LoVo (cell line): ENCODE measurements at regions not wholly inside any gene's neighbourhood (a gene's known extent, or its start where the extent isn't known, plus 50 kb on each side); places are given as distances from the start of the nearest gene placed in this dataset.
A peak's percentile ranks its signal among the peaks of the same experiment; 100 is the strongest.

Experiments
- DNase-seq: peaks from one replicate; pipeline ENCODE4 v3.0.0-alpha.2; 2016; ENCODE audit warnings: low spot score

GRCh38 chr1:228897901-228898300 is 162.6 kb downstream of the RHOU start:
- no peak for DNase-seq

DNA sequence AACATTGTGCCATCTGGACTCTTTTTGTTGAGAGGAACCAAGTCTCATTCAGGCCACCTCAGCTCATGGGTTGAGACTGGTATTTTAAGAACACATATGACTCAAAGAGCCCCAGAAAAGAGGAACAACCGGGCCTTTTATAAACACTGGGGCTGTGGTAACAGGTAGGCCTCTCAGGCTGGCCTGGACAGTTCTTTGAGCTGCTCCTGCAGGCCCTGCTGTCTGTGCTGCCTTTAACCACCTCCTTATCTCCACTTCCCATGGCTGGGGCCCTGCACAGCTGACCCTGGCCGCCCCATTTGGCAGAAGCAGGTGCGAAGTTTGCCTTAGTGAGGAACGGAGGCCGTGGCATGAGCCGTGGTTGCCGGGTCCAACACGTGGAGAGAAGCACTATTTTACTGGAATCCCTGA is 163.3 kb downstream of the RHOU start:
- no peak for DNase-seq

DNA sequence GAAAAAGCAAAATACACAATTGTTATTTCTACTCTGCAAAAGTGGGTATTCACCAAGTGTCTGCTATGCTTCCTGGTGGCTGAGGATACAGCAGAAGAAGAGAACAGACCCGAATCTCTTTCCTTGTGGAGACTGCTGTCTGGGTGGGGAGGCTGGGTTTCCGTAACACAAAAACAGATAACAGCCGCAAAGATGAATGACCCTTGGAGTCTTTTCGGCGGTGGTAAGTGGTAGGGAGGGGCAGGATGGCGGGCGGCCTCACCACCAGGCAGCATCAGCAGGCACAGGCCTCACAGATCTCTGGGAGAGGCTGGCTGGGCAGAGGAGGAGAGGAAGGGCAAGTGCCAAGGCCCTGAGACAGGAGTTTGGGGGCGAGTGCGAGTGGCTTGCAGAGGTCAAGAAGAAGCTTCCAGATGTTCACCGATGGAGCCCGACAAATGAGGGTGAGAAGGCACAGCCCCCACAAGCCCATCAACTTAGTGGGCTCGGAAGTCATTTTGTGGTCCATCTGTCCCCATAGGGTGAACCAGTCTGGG is 164.2 kb downstream of the RHOU start:
- DNase-seq = no peak

DNA sequence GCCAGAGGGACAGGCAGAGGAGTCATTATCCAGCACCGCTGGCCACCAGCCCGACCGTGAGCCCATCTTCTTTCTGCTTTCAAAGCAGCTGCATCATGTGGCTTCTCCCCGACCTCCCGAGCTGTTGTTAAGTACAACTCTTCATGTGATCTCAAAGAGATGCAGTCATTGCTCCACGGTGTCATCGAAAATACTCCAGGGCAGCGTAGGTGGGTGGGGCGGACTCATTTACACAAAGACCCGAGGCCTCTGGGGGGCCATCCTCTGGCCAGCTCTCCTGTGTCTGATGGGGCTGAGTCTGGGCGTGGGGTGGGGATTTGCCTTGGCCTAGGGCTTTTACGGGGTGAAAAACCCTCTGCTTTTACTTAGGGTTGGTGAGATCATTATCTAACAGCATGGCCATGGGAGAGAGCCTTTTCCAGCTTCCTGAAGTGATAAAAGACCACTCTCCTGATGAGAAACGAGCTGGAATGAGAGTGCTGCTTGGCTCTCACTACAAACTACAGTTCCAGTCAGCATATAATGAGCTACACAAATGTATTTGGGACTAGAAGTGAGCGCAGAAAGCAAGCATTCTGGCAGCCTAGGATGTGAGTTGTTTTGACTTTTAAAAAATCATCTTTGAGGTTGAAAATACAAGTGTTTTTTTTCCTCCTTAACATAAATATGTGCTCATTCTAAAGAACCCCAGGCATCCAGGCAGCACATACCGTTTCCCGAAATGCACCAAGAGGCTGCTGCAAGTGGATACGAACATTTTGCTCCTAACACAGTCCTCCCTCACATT is 165.0 kb downstream of the RHOU start:
- no peak for DNase-seq

DNA sequence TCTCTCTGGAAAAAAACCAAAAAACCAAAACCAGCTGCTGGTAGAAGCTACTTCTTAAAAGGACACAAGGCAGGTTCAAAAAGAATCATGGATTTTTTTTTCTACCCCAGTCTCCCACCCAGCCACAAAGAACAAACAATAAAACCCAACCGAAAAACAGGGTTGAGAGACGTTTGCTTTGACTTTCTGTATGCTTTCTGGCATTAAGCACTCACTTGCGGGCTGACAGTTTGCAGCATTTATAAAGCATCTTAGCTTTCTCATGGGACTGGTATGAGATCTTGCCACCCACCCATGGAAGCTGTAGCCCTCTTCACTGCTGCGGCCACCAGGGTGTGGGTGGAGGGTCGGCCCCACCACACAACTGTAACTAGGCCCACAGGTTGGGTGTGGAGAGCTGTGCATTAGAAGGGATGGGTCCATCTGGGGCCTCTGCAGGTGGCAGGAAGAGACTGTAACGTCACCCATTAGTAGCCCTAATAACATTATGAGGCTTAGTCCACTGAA is 165.7 kb downstream of the RHOU start:
- no peak for DNase-seq

- DNase-seq = no peak
Observed at GRCh38 chr1:228901936-228902681, 166.8 kb downstream of the RHOU start.

- DNase-seq = peak; percentile 94
Observed at GRCh38 chr1:228902781-228903433, 167.6 kb downstream of the RHOU start.

DNA sequence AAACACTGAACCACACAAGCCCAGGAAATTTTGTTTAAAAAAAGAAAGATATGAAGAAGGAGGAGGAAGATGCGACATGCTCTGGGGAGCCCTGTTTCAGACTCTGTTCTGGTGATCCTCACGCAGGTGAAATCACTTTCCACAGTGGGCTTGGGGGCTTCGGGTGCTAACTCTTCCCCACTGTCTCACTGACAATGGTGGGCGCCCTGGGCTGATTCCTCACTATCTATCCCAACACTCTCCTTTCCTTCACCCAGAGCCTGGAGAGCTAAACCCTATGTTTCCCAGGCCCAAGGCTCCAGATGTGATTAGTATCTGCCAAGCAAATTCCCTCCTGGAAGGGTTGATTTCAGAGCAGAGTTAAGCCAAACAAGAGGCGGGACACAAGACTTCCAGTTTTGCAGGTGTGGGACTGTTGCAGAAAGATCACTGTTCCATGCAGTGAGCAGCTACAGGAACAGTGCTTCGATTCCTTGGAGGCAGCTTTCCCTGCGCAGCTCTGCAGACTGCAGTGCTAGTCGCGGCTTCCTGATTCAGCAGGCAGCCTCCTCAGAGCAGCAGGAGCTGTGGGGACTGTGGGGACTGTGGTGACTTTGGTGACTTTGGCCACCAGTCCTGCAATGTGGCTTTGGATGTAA is 168.3 kb downstream of the RHOU start:
- no peak for DNase-seq

GRCh38 chr1:228904222-228904621 is 168.9 kb downstream of the RHOU start:
- DNase-seq = no peak

DNA sequence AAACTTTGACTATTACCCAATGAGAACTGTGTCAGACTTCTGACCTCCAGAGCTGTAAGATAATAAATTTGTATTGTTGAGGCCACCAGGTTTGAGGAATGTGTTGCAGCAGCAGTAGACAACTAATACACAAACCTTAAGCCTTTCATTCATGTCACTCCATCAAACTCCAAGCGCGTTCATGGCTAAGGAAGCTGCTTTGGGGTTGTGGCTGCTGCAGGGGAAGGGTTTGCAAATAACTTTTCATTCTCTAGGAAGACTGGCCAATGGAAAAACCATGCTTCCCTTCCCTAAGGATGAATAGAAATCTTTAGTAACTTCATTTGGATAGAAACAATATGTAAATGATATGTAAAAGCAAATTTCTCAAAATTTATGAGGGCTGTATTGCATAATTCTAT is 170.4 kb downstream of the RHOU start:
- no peak for DNase-seq

GRCh38 chr1:228906223-228906860 is 171.1 kb downstream of the RHOU start:
- DNase-seq = no peak

DNA sequence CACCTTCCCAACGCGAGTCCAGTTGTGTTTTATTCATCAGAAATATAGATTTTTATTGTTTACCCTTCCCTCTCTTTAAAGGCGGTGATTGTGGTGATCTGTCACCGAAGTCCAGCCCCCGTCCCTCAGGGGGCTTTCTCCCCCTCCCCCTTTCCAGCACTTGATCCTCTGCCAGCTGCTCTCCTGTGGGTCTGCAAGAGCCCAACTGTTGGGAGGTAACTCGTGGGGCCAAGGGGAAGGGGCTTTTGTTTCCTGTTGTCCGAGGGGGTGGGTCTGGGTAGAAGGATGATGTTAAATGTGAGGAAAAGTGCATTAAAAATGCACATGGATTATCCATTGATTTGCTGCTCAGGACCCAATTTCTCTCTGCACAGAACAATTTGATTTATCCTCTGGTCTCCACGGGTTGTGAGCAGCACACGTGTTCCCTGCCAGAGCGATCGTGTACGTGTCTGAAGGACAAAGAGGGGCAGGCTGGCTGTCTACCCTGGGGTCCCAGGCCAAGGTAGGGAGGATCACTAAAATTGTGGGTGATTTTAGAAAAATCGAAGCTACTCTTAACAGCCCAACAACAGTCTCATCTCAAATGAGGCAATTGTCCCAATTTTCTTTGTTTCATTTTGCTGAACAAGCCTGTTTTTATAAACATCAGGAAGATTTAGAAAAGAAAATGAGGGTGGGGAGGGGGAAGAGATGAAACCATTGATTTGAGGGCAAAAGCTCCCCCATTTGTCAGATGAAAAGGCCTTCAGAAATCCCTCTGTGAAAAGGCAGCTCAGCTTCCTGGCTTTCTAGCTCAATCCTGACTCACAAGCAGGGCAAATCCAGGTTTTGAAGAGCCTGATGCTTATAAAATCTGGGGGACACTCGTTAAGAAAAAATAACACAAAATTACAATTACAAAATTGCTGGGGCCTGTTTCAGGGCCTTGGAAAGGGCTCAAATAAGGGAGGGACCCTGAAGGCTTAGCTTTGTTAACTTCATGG is 176.2 kb downstream of the RHOU start:
- no peak for DNase-seq

GRCh38 chr1:228913626-228914414 is 178.5 kb downstream of the RHOU start:
- DNase-seq = no peak

- no peak for DNase-seq
Observed at GRCh38 chr1:228914700-228915099, 179.4 kb downstream of the RHOU start.

GRCh38 chr1:228917342-228917741 is 182.1 kb downstream of the RHOU start:
- no peak for DNase-seq

DNA sequence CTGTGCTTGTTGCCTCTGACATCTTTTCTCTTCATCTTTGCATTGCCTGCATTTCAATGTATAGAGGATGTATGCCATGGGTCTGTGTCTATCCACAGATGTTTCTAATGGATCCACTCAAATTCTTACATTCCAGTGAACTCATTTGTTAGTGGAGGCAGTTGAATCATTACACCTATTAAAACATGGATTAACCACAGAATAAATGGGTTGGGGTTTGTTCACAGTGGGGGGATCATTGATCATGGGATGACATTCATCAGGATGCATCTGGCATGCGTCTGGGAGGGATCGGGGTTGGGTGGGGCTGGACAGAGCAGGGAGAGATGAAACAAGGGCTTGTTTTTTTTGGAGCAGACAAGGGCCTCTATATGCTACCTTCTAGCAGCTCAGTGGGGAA is 182.5 kb downstream of the RHOU start:
- no peak for DNase-seq

GRCh38 chr1:228918335-228918734 is 183.1 kb downstream of the RHOU start:
- no peak for DNase-seq

GRCh38 chr1:228919914-228920313 is 184.6 kb downstream of the RHOU start:
- no peak for DNase-seq

DNA sequence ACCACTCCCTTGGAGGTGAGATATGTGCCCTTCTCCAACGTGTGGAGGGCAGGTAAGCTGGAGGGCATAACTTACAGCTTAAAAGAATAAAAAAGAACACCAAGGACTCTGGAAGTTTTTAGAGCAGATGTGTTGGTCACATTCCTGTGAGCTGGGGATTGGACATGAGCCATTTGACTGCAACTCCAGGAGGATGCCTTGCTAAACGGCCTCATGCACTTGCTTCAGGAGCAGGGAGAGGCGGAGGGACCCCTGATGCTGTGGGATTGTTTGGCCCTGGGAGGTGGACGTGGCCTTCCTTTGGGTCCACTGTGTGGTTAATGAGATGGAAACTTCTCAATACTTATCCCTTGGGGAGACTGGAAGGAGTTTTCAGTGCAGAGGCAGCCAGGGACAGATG is 185.6 kb downstream of the RHOU start:
- no peak for DNase-seq

- DNase-seq = no peak
Observed at GRCh38 chr1:228921481-228921880, 186.2 kb downstream of the RHOU start.
